ENCODE measurements at regions not wholly inside any gene's neighbourhood (a gene's known extent, or its start where the extent isn't known, plus 50 kb on each side); places are given as distances from the start of the nearest gene placed in this dataset.

- no peak for DNase-seq (ENCODE audit: low spot score)
- Histone ChIP-seq H3K9me3 (no peaks in the 10 kb centered on the region), H3K4me3 (no peak overlapping the region), H3K4me1 (replicated peaks) (no peaks in the 10 kb centered on the region), H3K27ac (no peak overlapping the region), H3K36me3 (no peaks in the 10 kb centered on the region), H3K27me3 (replicated peaks; ENCODE audit: insufficient read depth) (no peaks in the 10 kb centered on the region)
- TF ChIP-seq POLR2AphosphoS5 (IDR thresholded peaks at IDR 0.05) (no peak), CTCF (IDR thresholded peaks at IDR 0.05) (no peak)
- intact Hi-C loops (cut with DNase I): loop anchor here (10.0 kb wide), 1 partner anchor 174 kb away; no protein-coding TSS in a partner anchor
- 94% methylated on average over 19 of the region's 19 CpGs for WGBS
Measured at GRCh38 chrX:2640436-2641150, 50.5 kb upstream of the CD99 start.

GRCh38 chrX:2638279-2638678, 52.8 kb upstream of the CD99 start:
- intact Hi-C loops (cut with DNase I): no loop called here
- no peak for DNase-seq (ENCODE audit: low spot score)
- H3K4me3 ChIP-seq: no peak overlapping the region
- no peaks in the 10 kb centered on the region for H3K36me3 ChIP-seq
- no peaks in the 10 kb centered on the region for H3K9me3 ChIP-seq
- no peak overlapping the region for H3K27ac ChIP-seq
- no peaks in the 10 kb centered on the region for H3K4me1 ChIP-seq (replicated peaks)
- WGBS: 81% methylated on average over 7 of the region's 7 CpGs
- no peaks in the 10 kb centered on the region for H3K27me3 ChIP-seq (replicated peaks; ENCODE audit: insufficient read depth)
- no peak for TF ChIP-seq POLR2AphosphoS5 (IDR thresholded peaks at IDR 0.05)
- TF ChIP-seq CTCF (IDR thresholded peaks at IDR 0.05): no peak
- TF ChIP-seq POLR2A (IDR thresholded peaks at IDR 0.05): no peak

- no peak for DNase-seq (ENCODE audit: low spot score)
- no peaks in the 10 kb centered on the region for H3K27me3 ChIP-seq (replicated peaks; ENCODE audit: insufficient read depth)
- H3K36me3 ChIP-seq: no peaks in the 10 kb centered on the region
- H3K4me3 ChIP-seq: no peak overlapping the region
- no peaks in the 10 kb centered on the region for H3K9me3 ChIP-seq
- H3K27ac ChIP-seq: peak overlapping the region; percentile 22 to 67
- 61% methylated on average over 3 of the region's 3 CpGs for whole genome bisulfite sequencing
- H3K4me1 ChIP-seq (replicated peaks): no peaks in the 10 kb centered on the region
- intact Hi-C loops (cut with DNase I): no loop called here
- TF ChIP-seq POLR2AphosphoS5 (IDR thresholded peaks at IDR 0.05) (no peak), CTCF (IDR thresholded peaks at IDR 0.05) (no peak), POLR2A (IDR thresholded peaks at IDR 0.05) (no peak)
Measured at GRCh38 chrX:2635342-2635741, 55.8 kb upstream of the CD99 start.

GRCh38 chrX:2632533-2633504, 58.3 kb upstream of the CD99 start:
- intact Hi-C loops (cut with DNase I): no loop called here
- H3K27ac ChIP-seq: no peak overlapping the region
- no peak for DNase-seq (ENCODE audit: low spot score)
- H3K4me3 ChIP-seq: no peak overlapping the region
- 91% methylated on average over 9 of the region's 9 CpGs for WGBS
- no peaks in the 10 kb centered on the region for H3K9me3 ChIP-seq
- TF ChIP-seq POLR2A (IDR thresholded peaks at IDR 0.05) (no peak), POLR2AphosphoS5 (IDR thresholded peaks at IDR 0.05) (no peak), CTCF (IDR thresholded peaks at IDR 0.05) (no peak)
- no peaks in the 10 kb centered on the region for H3K4me1 ChIP-seq (replicated peaks)
- no peaks in the 10 kb centered on the region for H3K27me3 ChIP-seq (replicated peaks; ENCODE audit: insufficient read depth)
- no peaks in the 10 kb centered on the region for H3K36me3 ChIP-seq

Measured in prostate gland (tissue), 2 donors.